Osteoblast (primary cell): ENCODE measurements at regions not wholly inside any gene's neighbourhood (a gene's known extent, or its start where the extent isn't known, plus 50 kb on each side); places are given as distances from the start of the nearest gene placed in this dataset.

Experiments
- DNase-seq: peaks from one replicate; pipeline ENCODE4 v3.0.0; 2011; ENCODE audit warnings: low spot score, mixed read lengths; ENCODE audit not compliant: insufficient read length; ENCODE audit errors: missing footprints
- H2AFZ ChIP-seq: 2 replicates; pipeline ENCODE4 v1.6.0; 2011; ENCODE audit warnings: mild to moderate bottlenecking, low read length
- H3K27ac ChIP-seq: 2 replicates; pipeline ENCODE4 v1.5.1; 2011; ENCODE audit warnings: mild to moderate bottlenecking, low read depth, low read length, moderate library complexity
- H3K27me3 ChIP-seq: 2 replicates; pipeline ENCODE4 v1.6.0; 2012; ENCODE audit warnings: mild to moderate bottlenecking, control low read depth, inconsistent platforms, low read length, moderate library complexity; ENCODE audit not compliant: insufficient read depth
- H3K36me3 ChIP-seq: 2 replicates; pipeline ENCODE4 v1.5.1; 2011; ENCODE audit warnings: mild to moderate bottlenecking, low read length, control low read depth, moderate library complexity; ENCODE audit not compliant: insufficient read depth
- H3K4me1 ChIP-seq: 2 replicates; pipeline ENCODE4 v1.5.1; 2011; ENCODE audit warnings: mild to moderate bottlenecking, low read length, control low read depth, moderate library complexity; ENCODE audit not compliant: insufficient read depth
- H3K4me2 ChIP-seq: 2 replicates; pipeline ENCODE4 v1.6.0; 2011; ENCODE audit warnings: mild to moderate bottlenecking, low read length; ENCODE audit not compliant: insufficient read depth
- H3K4me3 ChIP-seq: fragments of 200-600 bp; sonication (generic); 3 replicates; pipeline ENCODE4 v1.5.1; 2012; ENCODE audit warnings: mild to moderate bottlenecking, low read length, inconsistent platforms; ENCODE audit not compliant: insufficient read depth
- H3K79me2 ChIP-seq: 2 replicates; pipeline ENCODE4 v1.6.0; 2012; ENCODE audit warnings: mild to moderate bottlenecking, low read length, control low read depth, inconsistent platforms; ENCODE audit not compliant: insufficient read depth
- H3K9me3 ChIP-seq: 2 replicates; pipeline ENCODE4 v1.5.1; 2011; ENCODE audit warnings: low read depth, low read length, control low read depth
- H4K20me1 ChIP-seq: 2 replicates; pipeline ENCODE4 v1.6.0; 2012; ENCODE audit warnings: mild to moderate bottlenecking, low read length, control low read depth; ENCODE audit not compliant: insufficient read depth
- TF ChIP-seq, protein P1 (sequence below): IDR thresholded peaks from 2 replicates; pipeline ENCODE4 v1.5.1; 2011; ENCODE audit warnings: mild to moderate bottlenecking, low read depth, low read length, moderate library complexity; ENCODE audit errors: extremely low read depth

DNA sequence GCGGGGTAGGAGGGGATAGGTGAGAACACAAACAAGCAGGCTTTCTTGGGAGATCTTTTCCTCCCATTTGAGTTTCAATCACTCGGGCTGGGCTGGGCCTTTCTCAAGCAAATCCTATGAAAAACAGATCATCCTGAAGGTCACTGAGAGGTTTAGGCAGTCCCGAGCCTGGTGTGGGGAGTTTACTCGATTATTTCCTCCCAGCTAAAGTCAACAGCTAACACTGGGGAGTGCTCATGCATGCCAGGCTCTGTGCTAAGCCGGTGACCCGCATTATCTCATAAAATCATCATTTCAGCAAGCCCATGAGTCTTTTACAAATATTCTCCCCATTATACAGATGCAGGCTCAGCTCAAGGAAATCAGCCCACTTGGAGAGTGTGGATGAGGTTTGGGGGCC lies 85.0 kb upstream of the PAX2 start:
- Histone ChIP-seq H3K4me2 (no peak overlapping the region), H3K4me1 (no peaks in the 10 kb centered on the region), H4K20me1 (no peaks in the 10 kb centered on the region), H3K27ac (no peak overlapping the region), H3K27me3 (peaks cover 81% of the 10 kb centered on the region), H3K4me3 (no peak overlapping the region), H2AFZ (no peak overlapping the region), H3K9me3 (no peaks in the 10 kb centered on the region), H3K79me2 (no peaks in the 10 kb centered on the region), H3K36me3 (no peaks in the 10 kb centered on the region)
- DNase-seq, result no peak
- TF ChIP-seq, protein P1, sequence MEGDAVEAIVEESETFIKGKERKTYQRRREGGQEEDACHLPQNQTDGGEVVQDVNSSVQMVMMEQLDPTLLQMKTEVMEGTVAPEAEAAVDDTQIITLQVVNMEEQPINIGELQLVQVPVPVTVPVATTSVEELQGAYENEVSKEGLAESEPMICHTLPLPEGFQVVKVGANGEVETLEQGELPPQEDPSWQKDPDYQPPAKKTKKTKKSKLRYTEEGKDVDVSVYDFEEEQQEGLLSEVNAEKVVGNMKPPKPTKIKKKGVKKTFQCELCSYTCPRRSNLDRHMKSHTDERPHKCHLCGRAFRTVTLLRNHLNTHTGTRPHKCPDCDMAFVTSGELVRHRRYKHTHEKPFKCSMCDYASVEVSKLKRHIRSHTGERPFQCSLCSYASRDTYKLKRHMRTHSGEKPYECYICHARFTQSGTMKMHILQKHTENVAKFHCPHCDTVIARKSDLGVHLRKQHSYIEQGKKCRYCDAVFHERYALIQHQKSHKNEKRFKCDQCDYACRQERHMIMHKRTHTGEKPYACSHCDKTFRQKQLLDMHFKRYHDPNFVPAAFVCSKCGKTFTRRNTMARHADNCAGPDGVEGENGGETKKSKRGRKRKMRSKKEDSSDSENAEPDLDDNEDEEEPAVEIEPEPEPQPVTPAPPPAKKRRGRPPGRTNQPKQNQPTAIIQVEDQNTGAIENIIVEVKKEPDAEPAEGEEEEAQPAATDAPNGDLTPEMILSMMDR, result no peak

DNA sequence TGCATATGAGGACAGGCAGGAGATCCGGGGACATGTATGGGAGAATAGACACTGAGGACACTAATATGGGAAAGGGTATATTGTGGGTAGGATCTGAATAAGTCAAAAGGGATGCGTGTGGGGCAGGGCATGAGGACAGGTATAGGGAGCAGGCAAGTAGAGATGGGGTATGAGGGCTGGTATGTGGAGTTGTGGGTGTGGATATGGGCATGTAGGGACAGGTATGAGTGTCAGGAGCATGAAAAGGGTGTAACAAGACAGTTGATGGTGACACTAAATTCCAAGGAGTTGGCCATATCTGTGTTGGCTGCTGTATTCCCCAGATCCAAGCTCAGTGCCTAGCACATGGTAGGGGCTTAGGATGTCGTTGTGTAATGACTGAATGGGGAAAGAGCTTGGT lies 84.4 kb upstream of the PAX2 start:
- Histone ChIP-seq H3K9me3 (no peaks in the 10 kb centered on the region), H3K4me3 (no peak overlapping the region), H3K27ac (no peak overlapping the region), H3K27me3 (peaks cover 75% of the 10 kb centered on the region), H3K79me2 (no peaks in the 10 kb centered on the region), H3K36me3 (no peaks in the 10 kb centered on the region), H3K4me1 (no peaks in the 10 kb centered on the region), H2AFZ (no peak overlapping the region), H4K20me1 (no peaks in the 10 kb centered on the region), H3K4me2 (no peak overlapping the region)
- DNase-seq, result peak; percentile 77
- TF ChIP-seq, protein P1, result no peak

DNA sequence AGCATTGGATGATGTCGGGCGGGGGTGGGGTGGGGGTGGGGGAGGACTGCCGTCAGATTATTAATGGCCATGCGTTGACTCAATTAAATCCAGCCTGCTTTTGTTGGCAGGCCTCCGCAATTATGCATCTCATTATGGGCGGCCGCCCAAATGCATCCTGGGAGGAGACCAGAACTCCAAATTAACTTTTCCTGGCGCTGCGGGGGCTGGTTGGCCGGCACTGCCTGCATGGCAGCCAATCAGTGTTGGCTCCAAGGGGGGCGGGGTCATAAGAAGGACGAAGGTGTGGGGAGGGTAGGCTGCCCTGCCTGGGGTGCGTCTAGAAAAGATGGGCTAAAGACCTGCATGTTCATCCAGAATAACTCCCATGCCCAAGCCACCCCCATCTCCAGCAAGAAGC lies 83.9 kb upstream of the PAX2 start:
- Histone ChIP-seq H3K27me3 (peaks cover 72% of the 10 kb centered on the region), H3K4me1 (no peaks in the 10 kb centered on the region)

DNA sequence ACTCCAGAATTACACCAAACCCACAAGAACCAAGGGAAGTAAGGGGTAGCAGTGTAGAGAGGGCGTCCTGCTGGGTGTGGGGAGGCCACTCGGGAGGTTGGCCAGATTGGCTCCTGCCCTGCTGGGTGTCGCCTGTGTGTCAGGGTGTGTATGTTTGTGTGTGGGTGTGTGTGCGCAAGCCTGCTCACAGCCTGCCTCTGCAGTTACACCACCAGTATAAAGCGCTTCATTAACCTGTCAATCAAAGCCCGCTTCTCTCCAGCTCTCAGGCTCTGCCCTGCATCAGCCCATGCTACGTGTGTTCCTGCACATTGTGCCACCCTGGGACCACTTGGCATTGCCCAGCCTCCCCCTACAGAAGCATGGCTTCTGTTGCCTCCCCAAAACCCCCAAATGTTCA lies 83.3 kb upstream of the PAX2 start:
- no peak overlapping the region for H3K27ac ChIP-seq
- H3K4me1 ChIP-seq, result no peaks in the 10 kb centered on the region
- H3K79me2 ChIP-seq, result no peaks in the 10 kb centered on the region
- H4K20me1 ChIP-seq, result no peaks in the 10 kb centered on the region
- DNase-seq, result no peak
- TF ChIP-seq, protein P1, result no peak
- no peak overlapping the region for H3K4me2 ChIP-seq
- no peaks in the 10 kb centered on the region for H3K36me3 ChIP-seq
- no peak overlapping the region for H3K4me3 ChIP-seq
- H3K27me3 ChIP-seq, result peaks cover 68% of the 10 kb centered on the region
- H3K9me3 ChIP-seq, result no peaks in the 10 kb centered on the region
- H2AFZ ChIP-seq, result no peak overlapping the region

More for the DNA sequence above, 83.9 kb upstream of the PAX2 start:
- no peaks in the 10 kb centered on the region for H3K36me3 ChIP-seq
- H3K4me3 ChIP-seq, result no peak overlapping the region
- no peak overlapping the region for H3K27ac ChIP-seq
- peak; percentile 58 for DNase-seq
- H3K4me2 ChIP-seq, result no peak overlapping the region
- no peaks in the 10 kb centered on the region for H4K20me1 ChIP-seq
- TF ChIP-seq, protein P1, result no peak
- no peaks in the 10 kb centered on the region for H3K79me2 ChIP-seq
- no peak overlapping the region for H2AFZ ChIP-seq
- no peaks in the 10 kb centered on the region for H3K9me3 ChIP-seq
